Neuronal stem cell (in vitro differentiated cells): ENCODE measurements at regions not wholly inside any gene's neighbourhood (a gene's known extent, or its start where the extent isn't known, plus 50 kb on each side); places are given as distances from the start of the nearest gene placed in this dataset.
"Not testable (repeated sequence)": the region's sequence is repeated elsewhere in the genome, so short reads cannot be mapped to it uniquely, and the experiment has no call there.

Experiments
- DNase-seq: peaks from one replicate; pipeline ENCODE4 v3.0.0-alpha.2; 2013; ENCODE audit warnings: low spot score
- H2AFZ ChIP-seq: one replicate; pipeline ENCODE4 v1.6.1; 2013; ENCODE audit warnings: mild to moderate bottlenecking, low read length, inconsistent platforms
- H2AK5ac ChIP-seq: 2 replicates; pipeline ENCODE4 v1.6.1; 2013; ENCODE audit warnings: low read depth, mild to moderate bottlenecking, inconsistent platforms, low read length, moderate library complexity, mixed read lengths
- H2BK120ac ChIP-seq: 2 replicates; pipeline ENCODE4 v1.6.1; 2013; ENCODE audit warnings: low read depth, mild to moderate bottlenecking, inconsistent platforms, low read length, moderate library complexity, mixed read lengths
- H2BK12ac ChIP-seq: one replicate; pipeline ENCODE4 v1.6.1; 2013; ENCODE audit warnings: low read length, inconsistent platforms
- H2BK15ac ChIP-seq: 2 replicates; pipeline ENCODE4 v1.6.1; 2013; ENCODE audit warnings: mild to moderate bottlenecking, low read length, inconsistent platforms, mixed read lengths
- H2BK5ac ChIP-seq: one replicate; pipeline ENCODE4 v1.6.1; 2013; ENCODE audit warnings: inconsistent platforms, mild to moderate bottlenecking, low read length, moderate library complexity
- H3K14ac ChIP-seq: one replicate; pipeline ENCODE4 v1.6.1; 2013; ENCODE audit warnings: low read length, inconsistent platforms
- H3K18ac ChIP-seq: 2 replicates; pipeline ENCODE4 v1.6.1; 2013; ENCODE audit warnings: low read length, inconsistent platforms
- H3K23ac ChIP-seq: 2 replicates; pipeline ENCODE4 v1.6.1; 2013; ENCODE audit warnings: low read depth, mild to moderate bottlenecking, mixed read lengths, low read length, inconsistent platforms; ENCODE audit not compliant: poor library complexity
- H3K27ac ChIP-seq: replicated peaks from 3 replicates; pipeline ENCODE4 v1.5.1; 2013; ENCODE audit warnings: low read length, inconsistent platforms
- H3K27me3 ChIP-seq, 3 experiments: 2 replicates each; pipeline ENCODE4 v1.6.1; 2013; ENCODE audit warnings: low read length in 3 of 3, mild to moderate bottlenecking in 2 of 3, inconsistent platforms in 1 of 3, low read depth in 1 of 3, mixed read lengths in 1 of 3, moderate library complexity in 1 of 3; ENCODE audit not compliant: control insufficient read depth in 3 of 3, insufficient read depth in 3 of 3
- H3K36me3 ChIP-seq, 2 donors: replicated peaks in 1 of 2; 2 replicates each; pipeline ENCODE4 v1.6.1; 2013; ENCODE audit warnings: low read length in 2 of 2; ENCODE audit not compliant: control insufficient read depth in 2 of 2, insufficient read depth in 2 of 2
- H3K4ac ChIP-seq: 2 replicates; pipeline ENCODE4 v1.6.1; 2013; ENCODE audit warnings: inconsistent platforms, mild to moderate bottlenecking, low read length, moderate library complexity
- H3K4me1 ChIP-seq, 2 donors: 1 replicate in 1 of 2; 2 replicates in 1 of 2; pipeline ENCODE4 v1.6.1; 2013; ENCODE audit warnings: low read length in 2 of 2, low read depth in 1 of 2; ENCODE audit not compliant: control insufficient read depth in 2 of 2, insufficient read depth in 1 of 2
- H3K4me2 ChIP-seq: one replicate; pipeline ENCODE4 v1.6.1; 2013; ENCODE audit warnings: mild to moderate bottlenecking, low read length, inconsistent platforms; ENCODE audit not compliant: insufficient read depth, poor library complexity, severe bottlenecking
- H3K4me3 ChIP-seq, 2 donors: 2 replicates each; pipeline ENCODE4 v1.5.1; 2013; ENCODE audit warnings: low read length in 2 of 2, mild to moderate bottlenecking in 2 of 2, inconsistent platforms in 1 of 2, moderate library complexity in 1 of 2
- H3K79me1 ChIP-seq: one replicate; pipeline ENCODE4 v1.6.1; 2013; ENCODE audit warnings: low read depth, mild to moderate bottlenecking, inconsistent platforms, low read length, moderate library complexity
- H3K9ac ChIP-seq: one replicate; pipeline ENCODE4 v1.6.1; 2013; ENCODE audit warnings: mild to moderate bottlenecking, low read depth, low read length, inconsistent platforms; ENCODE audit not compliant: poor library complexity
- H3K9me3 ChIP-seq, 2 donors: replicated peaks in 1 of 2; 2 replicates each; pipeline versions ENCODE3 to v1.6.1; 2013; ENCODE audit warnings: low read length in 2 of 2, mild to moderate bottlenecking in 2 of 2, inconsistent platforms in 1 of 2, low read depth in 1 of 2, mixed read lengths in 1 of 2, moderate library complexity in 1 of 2; ENCODE audit not compliant: control insufficient read depth in 2 of 2, insufficient read depth in 1 of 2
- H4K8ac ChIP-seq: one replicate; pipeline ENCODE4 v1.6.1; 2013; ENCODE audit warnings: low read depth, mild to moderate bottlenecking, inconsistent platforms, low read length, moderate library complexity
- H4K91ac ChIP-seq: one replicate; pipeline ENCODE4 v1.6.1; 2013; ENCODE audit warnings: low read length, low read depth, mild to moderate bottlenecking, inconsistent platforms; ENCODE audit not compliant: poor library complexity
- WGBS, 2 donors: extraction: QIAGEN DNeasy Blood & Tissue Kit; methylation state at CpG; one replicate each; pipeline ENCODE4 v1.1.7; 2013; ENCODE audit warnings: missing lambda C conversion rate in 2 of 2, mixed read lengths in 1 of 2; ENCODE audit not compliant: insufficient read length in 2 of 2, insufficient replicate concordance in 1 of 2; ENCODE audit errors: extremely low coverage in 2 of 2; 5-methylcytosine and 5-hydroxymethylcytosine counted together

GRCh38 chr5:106776515-106776914, 894.2 kb downstream of the EFNA5 start:
- H3K4me3 ChIP-seq, H3K14ac ChIP-seq, H3K4me1 ChIP-seq, H3K9ac ChIP-seq, H3K27ac ChIP-seq, H4K8ac ChIP-seq, H3K4me2 ChIP-seq, H2BK5ac ChIP-seq, H4K91ac ChIP-seq, H2BK15ac ChIP-seq, H3K27me3 ChIP-seq, H2BK12ac ChIP-seq, DNase-seq, H2BK120ac ChIP-seq, H3K9me3 ChIP-seq, H3K4ac ChIP-seq, H3K36me3 ChIP-seq, H2AK5ac ChIP-seq, H3K79me1 ChIP-seq, H3K18ac ChIP-seq, H3K23ac ChIP-seq, H2AFZ ChIP-seq: not testable (repeated sequence)
- WGBS, 2 donors, result no CpG with 5 or more reads among the region's 6 CpGs

- Histone ChIP-seq H2BK120ac (no peak overlapping the region), H2BK12ac (no peak overlapping the region), H2AFZ (no peak overlapping the region), H3K79me1 (no peaks in the 10 kb centered on the region), H3K4me1 (no peaks in the 10 kb centered on the region), H3K4me2 (no peak overlapping the region), H3K18ac (no peak overlapping the region), H2BK15ac (no peak overlapping the region), H3K4ac (no peak overlapping the region), H3K23ac (no peak overlapping the region), H3K4me3 (no peak overlapping the region), H2AK5ac (no peak overlapping the region), H3K36me3 (no peaks in the 10 kb centered on the region), H4K91ac (no peak overlapping the region), H2BK5ac (no peak overlapping the region), H3K9ac (no peak overlapping the region), H3K14ac (no peak overlapping the region), H3K27ac (no peak overlapping the region), H3K9me3 (no peaks in the 10 kb centered on the region), H3K27me3 (no peaks in the 10 kb centered on the region), H4K8ac (no peak overlapping the region)
- no CpG with 5 or more reads among the region's 4 CpGs for WGBS, 2 donors
- no peak for DNase-seq
Measured at GRCh38 chr5:106768392-106768791, 902.3 kb downstream of the EFNA5 start.

DNA sequence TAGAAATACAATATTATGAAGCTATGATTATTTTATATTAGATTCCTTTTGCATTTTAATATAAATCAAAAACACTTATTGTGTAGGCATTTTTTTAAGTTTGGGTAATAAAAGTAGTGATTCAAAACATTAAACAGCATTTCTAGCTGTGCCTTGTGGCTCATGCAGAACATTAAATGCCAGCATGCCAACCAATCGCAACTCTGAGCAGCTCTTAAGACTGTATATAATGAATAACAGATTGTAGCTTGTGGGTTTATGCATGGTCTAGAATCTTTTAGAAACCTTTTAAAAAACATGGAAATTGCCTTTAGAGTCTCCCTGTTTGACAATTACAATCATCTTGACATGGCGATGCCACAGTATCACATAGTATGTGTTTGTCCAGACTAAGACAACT, 903.8 kb downstream of the EFNA5 start:
- H4K91ac ChIP-seq, result no peak overlapping the region
- no peaks in the 10 kb centered on the region for H3K4me1 ChIP-seq
- no peak overlapping the region for H3K18ac ChIP-seq
- H3K36me3 ChIP-seq, result no peaks in the 10 kb centered on the region
- H2BK12ac ChIP-seq, result no peak overlapping the region
- no CpG with 5 or more reads among the region's 2 CpGs for WGBS, 2 donors
- H3K14ac ChIP-seq, result no peak overlapping the region
- H3K4ac ChIP-seq, result no peak overlapping the region
- H3K23ac ChIP-seq, result no peak overlapping the region
- H3K4me3 ChIP-seq, result no peak overlapping the region
- H3K4me2 ChIP-seq, result no peak overlapping the region
- H2BK15ac ChIP-seq, result no peak overlapping the region
- DNase-seq, result no peak
- H2AFZ ChIP-seq, result no peak overlapping the region
- no peak overlapping the region for H2AK5ac ChIP-seq
- H2BK5ac ChIP-seq, result no peak overlapping the region
- no peak overlapping the region for H4K8ac ChIP-seq
- H3K27me3 ChIP-seq, result no peaks in the 10 kb centered on the region
- no peak overlapping the region for H3K27ac ChIP-seq
- H3K9ac ChIP-seq, result no peak overlapping the region
- H3K9me3 ChIP-seq, result no peaks in the 10 kb centered on the region
- H2BK120ac ChIP-seq, result no peak overlapping the region
- H3K79me1 ChIP-seq, result no peaks in the 10 kb centered on the region

DNA sequence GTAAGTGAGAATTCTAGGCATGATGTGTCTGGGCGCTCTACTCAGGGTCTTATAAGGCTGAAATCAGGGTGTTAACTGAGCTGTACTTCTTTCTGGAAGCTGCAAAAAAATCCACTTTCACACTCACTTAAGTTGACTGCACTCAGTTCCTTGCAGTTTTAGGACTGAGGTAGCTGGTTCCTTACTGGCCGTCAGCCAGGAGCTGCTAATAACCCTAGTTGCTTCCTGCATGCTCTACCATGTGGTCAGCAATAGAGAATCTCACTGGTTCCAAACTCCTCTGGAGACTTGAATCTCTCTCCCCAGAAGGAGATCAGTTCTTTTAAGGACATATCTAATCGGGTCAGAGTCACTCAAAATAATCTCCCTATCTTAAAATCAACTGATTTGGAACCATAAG, 911.2 kb downstream of the EFNA5 start:
- H3K4me3 ChIP-seq, result no peak overlapping the region
- no peaks in the 10 kb centered on the region for H3K27me3 ChIP-seq
- H3K18ac ChIP-seq, result no peak overlapping the region
- H2BK120ac ChIP-seq, result no peak overlapping the region
- no peak overlapping the region for H4K91ac ChIP-seq
- H3K9me3 ChIP-seq, result no peaks in the 10 kb centered on the region
- no peak overlapping the region for H2AFZ ChIP-seq
- H3K4me2 ChIP-seq, result no peak overlapping the region
- H3K9ac ChIP-seq, result no peak overlapping the region
- no peaks in the 10 kb centered on the region for H3K36me3 ChIP-seq
- H2BK5ac ChIP-seq, result no peak overlapping the region
- H3K27ac ChIP-seq, result no peak overlapping the region
- no peaks in the 10 kb centered on the region for H3K79me1 ChIP-seq
- no peak overlapping the region for H2BK12ac ChIP-seq
- DNase-seq, result no peak
- no peak overlapping the region for H3K4ac ChIP-seq
- no peak overlapping the region for H2BK15ac ChIP-seq
- H2AK5ac ChIP-seq, result no peak overlapping the region
- no peak overlapping the region for H3K14ac ChIP-seq
- no peak overlapping the region for H3K23ac ChIP-seq
- H4K8ac ChIP-seq, result no peak overlapping the region
- no CpG with 5 or more reads among the region's 3 CpGs for WGBS, 2 donors
- peaks cover 0 to 6% of the 10 kb centered on the region in 2 donors for H3K4me1 ChIP-seq
